K562 (cell line): ENCODE measurements at regions not wholly inside any gene's neighbourhood (a gene's known extent, or its start where the extent isn't known, plus 50 kb on each side); places are given as distances from the start of the nearest gene placed in this dataset.

Experiments
- ATAC-seq: fragments of 200-7000 bp; cut with Tn5 transposase; 3 replicates; pipeline ENCODE4 v1.9.1; 2020; ENCODE audit warnings: moderate library complexity
- BruUV-seq: library from RNA; stranded (reverse); fragments of 400-500 nt; replicated peaks from 2 replicates; lab custom pipeline; 2021; lab: Mats Ljungman, UMichigan
- CTCF ChIA-PET: fragments of 300-600 bp; formaldehyde crosslinking; extraction: SDS; loops from one replicate; lab custom pipeline; 2021; ENCODE audit warnings: low intra/inter-chr PET ratio; lab: Yijun Ruan, JAX
- POLR2A ChIA-PET: fragments of 300-600, 350-650 bp; sonication (Branson Sonifier 250); formaldehyde crosslinking; extraction: SDS; loops from one replicate; lab custom pipeline; 2021; ENCODE audit warnings: antibody characterized with exemption, inconsistent platforms; lab: Yijun Ruan, JAX
- DNase-seq, 4 experiments: peaks; one replicate each; pipeline versions ENCODE4 v3.0.0 to v3.0.0-alpha.2; 2011 to 2018; ENCODE audit warnings: low spot score in 3 of 4, mixed read lengths in 3 of 4; ENCODE audit errors: extremely low read depth in 1 of 4
- FAIRE-seq: peaks from 2 replicates; lab custom pipeline; 2011; peaks lifted over from hg19 to GRCh38; lab: Jason Lieb, UNC
- H2AFZ ChIP-seq: 2 replicates; pipeline ENCODE4 v1.6.0; 2011; ENCODE audit warnings: low read depth, low read length, control low read depth, inconsistent platforms
- H3K27ac ChIP-seq: fragments of 200-600 bp; 3 replicates; pipeline ENCODE4 v1.8.0; 2011; ENCODE audit warnings: low read depth, mild to moderate bottlenecking, control low read depth, inconsistent platforms, low read length, moderate library complexity, mixed read lengths; ENCODE audit errors: extremely low read depth
- H3K27me3 ChIP-seq, 2 experiments: fragments of 300-600 bp in 1 of 2; 2 replicates in 1 of 2; 3 replicates in 1 of 2; pipeline versions ENCODE4 v1.6.0 to v1.8.0; 2011; ENCODE audit warnings: inconsistent platforms in 2 of 2, low read length in 2 of 2, mild to moderate bottlenecking in 1 of 2, mixed read lengths in 1 of 2, moderate library complexity in 1 of 2; ENCODE audit not compliant: control insufficient read depth in 2 of 2, insufficient read depth in 2 of 2
- H3K36me3 ChIP-seq: fragments of 300-600 bp; 3 replicates; pipeline ENCODE4 v1.8.0; 2011; ENCODE audit warnings: mild to moderate bottlenecking, low read length, inconsistent platforms; ENCODE audit not compliant: control insufficient read depth, insufficient read depth
- H3K4me1 ChIP-seq, 2 experiments: fragments of 200-600 bp in 1 of 2; replicated peaks in 1 of 2; 2 replicates in 1 of 2; 3 replicates in 1 of 2; pipeline versions ENCODE4 v1.5.1 to v1.8.0; 2011; ENCODE audit warnings: inconsistent platforms in 2 of 2, low read length in 2 of 2, mild to moderate bottlenecking in 1 of 2, mixed read lengths in 1 of 2, moderate library complexity in 1 of 2; ENCODE audit not compliant: control insufficient read depth in 2 of 2, insufficient read depth in 2 of 2
- H3K4me2 ChIP-seq: 2 replicates; pipeline ENCODE4 v1.6.1; 2011; ENCODE audit warnings: low read length, control low read depth, inconsistent platforms, mixed read lengths; ENCODE audit not compliant: insufficient read depth
- H3K4me3 ChIP-seq: fragments of 200-600 bp; sonication (generic), shearing (Covaris generic); 2 replicates; pipeline ENCODE4 v1.5.1; 2016; ENCODE audit warnings: control low read depth, inconsistent platforms
- H3K79me2 ChIP-seq: fragments of 200-600 bp; 3 replicates; pipeline ENCODE4 v1.8.0; 2011; ENCODE audit warnings: low read length, inconsistent platforms; ENCODE audit not compliant: control insufficient read depth, insufficient read depth
- H3K9ac ChIP-seq, 2 experiments: 2 replicates each; pipeline versions ENCODE4 v1.6.0 to v1.6.1; 2011; ENCODE audit warnings: low read depth in 2 of 2, low read length in 2 of 2, control low read depth in 1 of 2, inconsistent platforms in 1 of 2, mild to moderate bottlenecking in 1 of 2, mixed read lengths in 1 of 2; ENCODE audit not compliant: insufficient read depth in 1 of 2
- H3K9me1 ChIP-seq: one replicate; pipeline ENCODE4 v1.6.0; 2011; ENCODE audit warnings: inconsistent platforms, mild to moderate bottlenecking, low read length, moderate library complexity; ENCODE audit not compliant: control insufficient read depth, insufficient read depth
- H3K9me3 ChIP-seq: replicated peaks from 2 replicates; pipeline ENCODE4 v1.5.1; 2011; ENCODE audit warnings: low read depth, low read length, inconsistent platforms; ENCODE audit not compliant: control insufficient read depth, insufficient read depth
- H4K20me1 ChIP-seq: replicated peaks from 2 replicates; pipeline ENCODE4 v1.6.1; 2011; ENCODE audit warnings: low read length, inconsistent platforms, mixed read lengths; ENCODE audit not compliant: control insufficient read depth, insufficient read depth
- CUX1 ChIP-seq: fragments of 200-800 bp; sonication (Bioruptor generic); IDR thresholded peaks from 2 replicates; pipeline ENCODE4 v1.6.1; 2016; ENCODE audit warnings: missing genetic modification characterization, missing compliant biosample characterization
- DIDO1 ChIP-seq: fragments of 450-650 bp; IDR thresholded peaks from 2 replicates; pipeline ENCODE4 v1.6.1; 2016; ENCODE audit warnings: low read depth, missing biosample characterization, missing genetic modification characterization
- MBD2 ChIP-seq: sonication (generic); IDR thresholded peaks from 2 replicates; pipeline ENCODE4 v1.6.1; 2016; ENCODE audit warnings: low read depth, borderline replicate concordance
- MIER1 ChIP-seq: fragments of 450-650 bp; IDR thresholded peaks from 2 replicates; pipeline ENCODE4 v1.6.1; 2016; ENCODE audit warnings: antibody characterized with exemption, mild to moderate bottlenecking, low read depth
- TEAD4 ChIP-seq, 2 experiments: sonication (generic) in 1 of 2; formaldehyde crosslinking in 1 of 2; IDR thresholded peaks; 2 replicates each; pipeline versions ENCODE4 v1.6.1 to v1.8.0; 2012 to 2022; ENCODE audit warnings: borderline replicate concordance in 1 of 2, inconsistent platforms in 1 of 2, low read length in 1 of 2, mild to moderate bottlenecking in 1 of 2, missing genetic modification reagents in 1 of 2
- ZNF174 ChIP-seq: fragments of 250-450 bp; sonication (Bioruptor Pico); IDR thresholded peaks from 2 replicates; pipeline ENCODE4 v1.4.0; 2020; ENCODE audit warnings: mild to moderate bottlenecking
- ZNF263 ChIP-seq: sonication (generic); formaldehyde crosslinking; IDR thresholded peaks from 2 replicates; pipeline ENCODE4 v1.8.0; 2022; ENCODE audit warnings: mild to moderate bottlenecking, missing genetic modification reagents, borderline replicate concordance
- ZNF408 ChIP-seq: fragments of 250-450 bp; sonication (Bioruptor Pico); IDR thresholded peaks from 2 replicates; pipeline ENCODE4 v1.4.0; 2020; ENCODE audit warnings: low read depth, mild to moderate bottlenecking, moderate library complexity
- ZSCAN32 ChIP-seq: fragments of 450-650 bp; formaldehyde crosslinking; IDR thresholded peaks from 2 replicates; pipeline ENCODE4 v1.4.0; 2020; ENCODE audit warnings: mild to moderate bottlenecking, moderate library complexity
- whole genome bisulfite sequencing: fragments of 100-300 bp; shearing (Covaris generic); methylation state at CpG from one replicate; pipeline ENCODE4 v1.1.6; 2016; ENCODE audit warnings: low coverage, mixed read lengths; ENCODE audit not compliant: insufficient coverage; ENCODE audit errors: missing lambda C conversion rate; 5-methylcytosine and 5-hydroxymethylcytosine counted together
- in situ Hi-C: fragments of 300-500 bp; cut with MboI; formaldehyde crosslinking; loops from 4 replicates; pipeline ENCODE4 v1.15.0; 2018; ENCODE audit warnings: inconsistent platforms, mixed read lengths
- intact Hi-C: fragments of 100-400 bp; cut with micrococcal nuclease; formaldehyde crosslinking; loops from 2 replicates; pipeline ENCODE4 v1.14.2; 2022
- TF ChIP-seq, protein P1 (sequence below): fragments of 250-450 bp; sonication (Bioruptor Pico); IDR thresholded peaks from 2 replicates; pipeline ENCODE4 v1.4.0; 2020; ENCODE audit warnings: mild to moderate bottlenecking

DNA sequence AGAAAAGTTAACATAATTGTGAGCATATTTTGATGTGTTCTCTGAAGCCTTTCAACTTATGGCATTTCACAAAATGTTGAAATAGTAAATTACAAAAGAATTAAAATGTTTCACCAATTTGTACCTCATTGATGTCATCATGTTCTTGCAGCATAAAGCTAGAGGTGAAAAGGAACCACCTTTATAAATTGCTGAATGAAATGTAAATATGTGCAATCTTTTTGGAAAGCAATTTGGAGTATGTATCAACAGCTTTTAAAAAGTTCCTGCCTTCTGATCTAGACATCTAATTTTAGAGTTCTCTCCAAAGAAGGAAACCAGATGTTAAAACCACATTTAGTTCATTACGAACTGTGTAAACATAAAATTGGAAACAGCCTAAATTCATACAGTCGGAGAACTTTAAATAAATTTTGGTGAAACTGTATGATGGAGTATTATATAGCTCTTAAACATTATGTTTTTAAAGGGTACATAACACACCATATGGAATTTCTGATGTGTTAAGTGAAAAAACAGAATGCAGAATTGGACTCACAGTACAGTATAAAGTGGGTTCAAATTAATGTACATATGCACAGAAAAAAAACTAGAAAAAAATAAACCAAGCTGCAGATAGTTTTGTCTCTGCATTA, 311.2 kb upstream of the NAALADL2 start:
- intact Hi-C loops: no loop called here
- POLR2A ChIA-PET: no interaction called here
- Histone ChIP-seq H3K9me3 (no peaks in the 10 kb centered on the region), H3K27ac (no peak overlapping the region), H3K27me3 (no peaks in the 10 kb centered on the region), H3K9ac (no peak overlapping the region), H4K20me1 (no peaks in the 10 kb centered on the region), H3K79me2 (no peaks in the 10 kb centered on the region), H3K36me3 (no peaks in the 10 kb centered on the region), H3K4me3 (no peak overlapping the region), H3K4me1 (no peaks in the 10 kb centered on the region), H3K4me2 (no peak overlapping the region), H2AFZ (no peak overlapping the region), H3K9me1 (no peaks in the 10 kb centered on the region)
- ATAC-seq (no peak), DNase-seq (no peak), FAIRE-seq (no peak)
- in situ Hi-C loops: no loop called here
- CTCF ChIA-PET: no interaction called here
- 0% methylated on average over 2 of the region's 2 CpGs for WGBS
- BruUV-seq: no TSS peak
- TF ChIP-seq MBD2 (no peak), DIDO1 (no peak), ZNF263 (CRISPR knock-in tag) (no peak), TEAD4 (IDR thresholded peaks at IDR 0.05; ENCODE audit: low read length) (no peak), TEAD4 (CRISPR knock-in tag; IDR thresholded peaks at IDR 0.05; ENCODE audit: borderline replicate concordance) (no peak), ZSCAN32 (no peak), ZNF174 (no peak), MIER1 (no peak), ZNF408 (CRISPR knock-in tag) (no peak), CUX1 (CRISPR knock-in tag) (no peak)
- TF ChIP-seq, protein P1, sequence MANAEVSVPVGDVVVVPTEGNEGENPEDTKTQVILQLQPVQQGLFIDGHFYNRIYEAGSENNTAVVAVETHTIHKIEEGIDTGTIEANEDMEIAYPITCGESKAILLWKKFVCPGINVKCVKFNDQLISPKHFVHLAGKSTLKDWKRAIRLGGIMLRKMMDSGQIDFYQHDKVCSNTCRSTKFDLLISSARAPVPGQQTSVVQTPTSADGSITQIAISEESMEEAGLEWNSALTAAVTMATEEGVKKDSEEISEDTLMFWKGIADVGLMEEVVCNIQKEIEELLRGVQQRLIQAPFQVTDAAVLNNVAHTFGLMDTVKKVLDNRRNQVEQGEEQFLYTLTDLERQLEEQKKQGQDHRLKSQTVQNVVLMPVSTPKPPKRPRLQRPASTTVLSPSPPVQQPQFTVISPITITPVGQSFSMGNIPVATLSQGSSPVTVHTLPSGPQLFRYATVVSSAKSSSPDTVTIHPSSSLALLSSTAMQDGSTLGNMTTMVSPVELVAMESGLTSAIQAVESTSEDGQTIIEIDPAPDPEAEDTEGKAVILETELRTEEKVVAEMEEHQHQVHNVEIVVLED (CRISPR knock-in tag): no peak
